Psoas muscle (tissue), 7 donors: ENCODE measurements at regions not wholly inside any gene's neighbourhood (a gene's known extent, or its start where the extent isn't known, plus 50 kb on each side); places are given as distances from the start of the nearest gene placed in this dataset.

Source experiments
- ATAC-seq, 4 donors: fragments of 200-7000 bp; cut with Tn5 transposase; one replicate each; pipeline ENCODE4 v1.9.1; 2020; ENCODE audit warnings: moderate library complexity in 3 of 4, mild to moderate bottlenecking in 2 of 4
- DNase-seq, 2 donors: peaks; one replicate each; pipeline ENCODE4 v3.0.0-alpha.2; 2020
- H3K27ac ChIP-seq: fragments of 200-600 bp; one replicate; pipeline ENCODE4 v1.8.0; 2022
- H3K27me3 ChIP-seq, 3 donors: fragments of 200-600 bp in 1 of 3; one replicate each; pipeline versions ENCODE4 v1.6.1 to v1.8.0; 2013 to 2022; ENCODE audit warnings: low read length in 2 of 3, mild to moderate bottlenecking in 2 of 3, moderate library complexity in 1 of 3; ENCODE audit not compliant: insufficient read depth in 3 of 3
- H3K36me3 ChIP-seq, 2 donors: fragments of 200-600 bp in 1 of 2; one replicate each; pipeline versions ENCODE4 v1.6.1 to v1.8.0; 2013 to 2022; ENCODE audit warnings: low read depth in 1 of 2, mild to moderate bottlenecking in 1 of 2, moderate library complexity in 1 of 2; ENCODE audit not compliant: insufficient read depth in 1 of 2
- H3K4me1 ChIP-seq: fragments of 200-600 bp; one replicate; pipeline ENCODE4 v1.8.0; 2022
- H3K4me3 ChIP-seq: fragments of 200-600 bp; one replicate; pipeline ENCODE4 v1.8.0; 2022; ENCODE audit warnings: mild to moderate bottlenecking
- H3K9me3 ChIP-seq: fragments of 200-600 bp; one replicate; pipeline ENCODE4 v1.8.0; 2022
- WGBS, 3 donors: extraction: QIAGEN DNeasy Blood & Tissue Kit; methylation state at CpG; one replicate each; pipeline versions ENCODE4 v1.1.6 to v1.1.7; 2013; 5-methylcytosine and 5-hydroxymethylcytosine counted together
- intact Hi-C, 2 donors: fragments of 100-400 bp; cut with DNase I; formaldehyde crosslinking; loops; one replicate each; pipeline versions ENCODE4 v1.11.0 to v1.14.2; 2022
- TF ChIP-seq, protein P1 (sequence below): fragments of 200-600 bp; IDR thresholded peaks from one replicate; pipeline ENCODE4 v1.8.0; 2022; ENCODE audit warnings: antibody characterized with exemption
- donor health status: healthy with polysubstance abuse.
- donor health status: DM: no; HTN: no; CAD: no; lungs with moderate emphysema.
- donor health status: Bipolar disorder and iron deficiency.
- donor health status: healthy.
- donor health status: DM: yes; HTN: yes; CAD: no.
- donor health status: DM: no; HTN: no; CAD: no.
- donor health status: DM: yes; HTN: yes; CAD: no.

DNA sequence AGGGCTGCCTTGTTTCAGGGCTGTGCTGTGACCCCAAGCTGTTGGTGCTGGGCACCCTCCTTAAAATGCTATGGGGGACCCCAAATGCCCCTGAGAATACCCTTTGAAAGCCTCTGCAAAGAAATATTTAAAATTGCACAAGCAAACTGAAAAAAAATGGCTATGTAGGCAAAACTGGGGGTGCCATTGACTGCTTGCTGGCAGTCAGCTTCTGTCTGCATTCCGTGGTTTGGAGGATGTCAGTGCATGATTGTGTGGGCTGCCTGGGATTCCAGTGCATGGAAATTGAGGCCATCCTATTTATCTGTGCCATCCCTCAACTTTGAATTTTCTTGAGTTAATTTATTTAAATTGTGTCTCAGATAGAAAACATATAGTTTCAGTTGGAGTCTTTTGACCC lies 113.7 kb upstream of the RTL1 start:
- TF ChIP-seq, protein P1, sequence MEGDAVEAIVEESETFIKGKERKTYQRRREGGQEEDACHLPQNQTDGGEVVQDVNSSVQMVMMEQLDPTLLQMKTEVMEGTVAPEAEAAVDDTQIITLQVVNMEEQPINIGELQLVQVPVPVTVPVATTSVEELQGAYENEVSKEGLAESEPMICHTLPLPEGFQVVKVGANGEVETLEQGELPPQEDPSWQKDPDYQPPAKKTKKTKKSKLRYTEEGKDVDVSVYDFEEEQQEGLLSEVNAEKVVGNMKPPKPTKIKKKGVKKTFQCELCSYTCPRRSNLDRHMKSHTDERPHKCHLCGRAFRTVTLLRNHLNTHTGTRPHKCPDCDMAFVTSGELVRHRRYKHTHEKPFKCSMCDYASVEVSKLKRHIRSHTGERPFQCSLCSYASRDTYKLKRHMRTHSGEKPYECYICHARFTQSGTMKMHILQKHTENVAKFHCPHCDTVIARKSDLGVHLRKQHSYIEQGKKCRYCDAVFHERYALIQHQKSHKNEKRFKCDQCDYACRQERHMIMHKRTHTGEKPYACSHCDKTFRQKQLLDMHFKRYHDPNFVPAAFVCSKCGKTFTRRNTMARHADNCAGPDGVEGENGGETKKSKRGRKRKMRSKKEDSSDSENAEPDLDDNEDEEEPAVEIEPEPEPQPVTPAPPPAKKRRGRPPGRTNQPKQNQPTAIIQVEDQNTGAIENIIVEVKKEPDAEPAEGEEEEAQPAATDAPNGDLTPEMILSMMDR, result no peak
- no peak for DNase-seq
- H3K27me3 ChIP-seq, result no peaks in the 10 kb centered on the region
- no peak overlapping the region for H3K4me3 ChIP-seq
- WGBS, 3 donors, result 58 to 65% (median 59%) methylated on average over 1 of the region's 1 CpG
- intact Hi-C loops, result no loop called here
- no peaks in the 10 kb centered on the region for H3K9me3 ChIP-seq
- H3K36me3 ChIP-seq, result no peaks in the 10 kb centered on the region
- H3K4me1 ChIP-seq, result no peaks in the 10 kb centered on the region
- H3K27ac ChIP-seq, result no peak overlapping the region
- no peak for ATAC-seq

DNA sequence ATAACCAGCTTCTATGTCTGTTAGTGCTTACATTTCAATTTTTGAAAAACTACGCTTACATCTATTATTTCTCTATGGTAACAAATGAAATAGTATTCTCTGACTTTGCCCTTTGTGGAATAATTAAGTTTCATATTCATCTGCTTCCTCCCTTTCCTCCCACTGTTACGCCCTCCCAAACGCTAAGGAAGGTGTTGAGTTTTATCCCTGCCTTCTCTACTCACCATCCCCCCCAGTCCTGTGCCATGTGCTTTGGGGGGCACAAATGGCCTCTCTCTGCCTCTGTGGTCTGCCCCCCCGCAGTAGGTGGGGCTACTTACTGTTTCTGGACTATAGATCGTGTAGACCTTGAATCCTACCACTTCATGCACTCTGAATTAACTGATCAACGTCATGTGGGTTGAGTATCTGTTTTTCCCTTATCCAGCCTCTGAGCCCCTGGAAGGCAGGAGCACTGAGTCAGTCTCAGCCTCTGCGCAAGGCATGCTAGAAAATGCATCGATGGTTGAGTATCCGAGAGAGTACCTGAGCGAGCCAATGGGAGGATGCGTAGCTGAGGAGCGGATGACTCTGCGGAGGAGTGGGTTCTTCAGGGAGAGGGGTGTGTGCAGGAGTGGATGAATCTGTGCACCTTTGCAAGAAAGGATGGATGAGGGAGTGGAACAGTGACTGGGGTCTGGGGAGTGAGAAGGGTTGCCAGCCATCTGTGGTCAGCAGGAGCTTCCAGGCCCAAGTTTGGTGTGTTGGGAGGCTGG lies 114.5 kb upstream of the RTL1 start:
- DNase-seq (no peak), ATAC-seq (no peak)
- TF ChIP-seq, protein P1, result no peak
- Histone ChIP-seq H3K4me3 (no peak overlapping the region), H3K4me1 (no peaks in the 10 kb centered on the region), H3K36me3 (no peaks in the 10 kb centered on the region), H3K9me3 (no peaks in the 10 kb centered on the region), H3K27me3 (no peaks in the 10 kb centered on the region), H3K27ac (no peak overlapping the region)
- intact Hi-C loops, result no loop called here
- 87 to 91% (median 87%) methylated on average over 13 of the region's 13 CpGs for WGBS, 3 donors

DNA sequence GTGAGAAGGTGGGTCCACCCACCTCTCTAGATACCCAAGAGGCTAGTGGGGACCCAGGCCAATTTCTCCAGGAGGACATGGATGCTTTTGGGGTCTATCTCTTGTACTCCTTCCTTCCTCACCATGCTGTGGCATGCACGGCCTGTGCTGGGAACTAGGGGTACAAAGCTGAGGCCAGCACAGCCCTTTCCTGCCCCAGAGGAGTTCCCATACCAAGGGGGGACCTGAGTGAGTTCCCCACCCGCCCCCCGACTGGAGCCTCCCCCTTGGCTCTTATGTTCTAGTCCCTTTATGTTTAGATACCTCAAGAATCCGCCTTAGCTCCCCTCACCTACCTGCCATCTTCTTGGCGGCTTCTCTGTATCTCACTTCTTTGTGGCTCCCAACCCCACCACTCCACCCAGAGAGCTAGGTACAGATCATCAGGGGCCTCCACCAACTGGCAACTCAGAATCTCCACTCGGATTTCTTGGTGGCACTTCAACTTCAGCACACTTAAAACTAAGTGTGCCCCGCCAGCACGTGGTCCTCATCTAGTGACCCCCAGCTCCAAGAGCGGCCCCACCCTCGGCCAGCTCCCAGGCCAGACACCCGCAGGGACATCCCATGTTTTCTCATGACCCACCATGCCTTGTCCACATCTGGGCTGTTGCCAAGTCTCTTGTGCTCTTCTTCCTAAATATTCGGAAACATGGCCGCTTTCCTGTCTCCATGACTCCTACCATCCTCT lies 115.2 kb upstream of the RTL1 start:
- intact Hi-C loops, result no loop called here
- WGBS, 3 donors, result 94 to 96% (median 95%) methylated on average over 13 of the region's 13 CpGs
- H3K9me3 ChIP-seq, result no peaks in the 10 kb centered on the region
- TF ChIP-seq, protein P1, result no peak
- no peak overlapping the region for H3K4me3 ChIP-seq
- no peak for DNase-seq
- H3K4me1 ChIP-seq, result no peaks in the 10 kb centered on the region
- no peak for ATAC-seq
- no peak overlapping the region for H3K27ac ChIP-seq
- H3K27me3 ChIP-seq, result no peaks in the 10 kb centered on the region
- no peaks in the 10 kb centered on the region for H3K36me3 ChIP-seq

DNA sequence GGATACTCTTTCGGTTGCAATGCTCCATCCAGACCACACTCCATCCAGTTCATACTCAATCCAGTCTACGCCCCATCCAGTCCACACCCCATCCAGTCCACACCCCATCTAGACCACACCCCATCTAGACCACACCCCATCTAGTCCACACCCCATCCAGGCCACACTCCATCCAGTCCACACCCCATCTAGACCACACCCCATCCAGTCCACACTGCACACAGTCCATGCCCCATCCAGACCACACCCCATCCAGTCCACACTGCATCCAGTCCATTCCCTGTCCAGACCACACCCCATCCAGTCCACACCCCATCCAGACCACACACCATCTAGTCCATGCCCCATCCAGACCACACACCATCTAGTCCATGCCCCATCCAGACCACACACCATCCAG lies 116.0 kb upstream of the RTL1 start:
- Histone ChIP-seq H3K9me3 (no peaks in the 10 kb centered on the region), H3K27me3 (no peaks in the 10 kb centered on the region), H3K4me1 (no peaks in the 10 kb centered on the region), H3K4me3 (no peak overlapping the region), H3K36me3 (no peaks in the 10 kb centered on the region), H3K27ac (no peak overlapping the region)
- ATAC-seq, result no peak
- no peak for DNase-seq
- TF ChIP-seq, protein P1, result no peak
- 88 to 100% (median 90%) methylated on average over 2 of the region's 2 CpGs for WGBS, 3 donors
- intact Hi-C loops, result no loop called here
